Mesodermal cell (in vitro differentiated cells): ENCODE measurements at regions not wholly inside any gene's neighbourhood (a gene's known extent, or its start where the extent isn't known, plus 50 kb on each side); places are given as distances from the start of the nearest gene placed in this dataset.

Source experiments
- H3K27ac ChIP-seq: 2 replicates; pipeline ENCODE4 v1.7.0; 2013; ENCODE audit warnings: mild to moderate bottlenecking, low read depth, low read length, moderate library complexity; ENCODE audit not compliant: severe bottlenecking
- H3K36me3 ChIP-seq: 2 replicates; pipeline ENCODE4 v1.7.1; 2013; ENCODE audit warnings: mild to moderate bottlenecking, low read length, moderate library complexity; ENCODE audit not compliant: control insufficient read depth, insufficient read depth
- H3K4me1 ChIP-seq: one replicate; pipeline ENCODE4 v1.7.1; 2013; ENCODE audit warnings: mild to moderate bottlenecking, low read length; ENCODE audit not compliant: insufficient read depth, control insufficient read depth, poor library complexity, severe bottlenecking
- H3K4me3 ChIP-seq: 2 replicates; pipeline ENCODE4 v1.7.0; 2013; ENCODE audit warnings: low read length, control low read depth, mild to moderate bottlenecking; ENCODE audit not compliant: insufficient read depth, poor library complexity, severe bottlenecking; ENCODE audit errors: extremely low read depth
- H3K9me3 ChIP-seq: 2 replicates; pipeline ENCODE4 v1.7.1; 2013; ENCODE audit warnings: mild to moderate bottlenecking, low read length, moderate library complexity; ENCODE audit not compliant: control insufficient read depth
- WGBS, 2 experiments: methylation state at CpG; one replicate each; pipeline ENCODE4 v1.1.5; 2013; ENCODE audit warnings: missing lambda C conversion rate in 2 of 2; ENCODE audit not compliant: insufficient coverage in 2 of 2; 5-methylcytosine and 5-hydroxymethylcytosine counted together

DNA sequence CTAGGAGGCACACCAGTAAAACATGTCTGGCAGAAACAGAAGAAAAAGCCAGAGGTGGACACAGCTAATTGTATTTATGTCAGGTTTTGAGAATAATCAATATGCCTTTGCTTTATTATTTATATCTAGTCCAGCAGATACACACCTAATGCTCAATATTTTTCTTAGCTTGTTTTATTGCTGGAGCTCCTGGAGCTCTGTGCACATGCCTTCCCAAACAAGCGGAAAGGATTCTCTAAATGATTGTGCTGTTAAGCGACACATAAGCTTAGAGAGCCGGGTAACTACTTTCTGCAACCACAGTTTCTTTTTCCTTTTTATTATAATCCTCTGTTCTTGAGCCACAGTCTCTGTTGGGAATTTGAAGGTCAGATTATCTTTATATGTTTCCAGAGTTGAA, 177.3 kb upstream of the ST6GAL2 start:
- H3K9me3 ChIP-seq: no peaks in the 10 kb centered on the region
- WGBS, 2 experiments: no CpG with 5 or more reads among the region's 3 CpGs
- no peaks in the 10 kb centered on the region for H3K4me1 ChIP-seq
- H3K4me3 ChIP-seq: no peak overlapping the region
- no peaks in the 10 kb centered on the region for H3K36me3 ChIP-seq
- no peak overlapping the region for H3K27ac ChIP-seq

DNA sequence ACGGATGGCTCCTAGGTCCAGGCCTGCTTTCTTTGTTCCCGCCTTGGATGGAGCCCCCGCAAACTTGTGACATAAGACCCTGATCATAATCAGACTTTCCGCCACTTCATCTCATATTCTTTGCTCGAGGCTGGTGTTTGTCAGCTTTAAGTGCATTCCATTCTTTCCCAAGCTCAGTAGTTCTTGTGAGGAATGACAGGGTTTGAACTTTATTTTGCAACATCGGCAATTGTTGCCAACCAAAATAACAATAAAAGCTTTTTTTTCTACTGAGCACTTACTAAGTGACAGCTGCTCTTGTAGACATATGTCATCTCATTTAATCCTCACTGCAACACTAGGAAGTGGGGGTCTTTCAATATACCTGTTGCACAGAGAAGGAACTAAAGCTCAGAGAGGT, 178.8 kb upstream of the ST6GAL2 start:
- 85 to 91% methylated on average over 2 to 3 of the region's 6 CpGs for WGBS, 2 experiments

DNA sequence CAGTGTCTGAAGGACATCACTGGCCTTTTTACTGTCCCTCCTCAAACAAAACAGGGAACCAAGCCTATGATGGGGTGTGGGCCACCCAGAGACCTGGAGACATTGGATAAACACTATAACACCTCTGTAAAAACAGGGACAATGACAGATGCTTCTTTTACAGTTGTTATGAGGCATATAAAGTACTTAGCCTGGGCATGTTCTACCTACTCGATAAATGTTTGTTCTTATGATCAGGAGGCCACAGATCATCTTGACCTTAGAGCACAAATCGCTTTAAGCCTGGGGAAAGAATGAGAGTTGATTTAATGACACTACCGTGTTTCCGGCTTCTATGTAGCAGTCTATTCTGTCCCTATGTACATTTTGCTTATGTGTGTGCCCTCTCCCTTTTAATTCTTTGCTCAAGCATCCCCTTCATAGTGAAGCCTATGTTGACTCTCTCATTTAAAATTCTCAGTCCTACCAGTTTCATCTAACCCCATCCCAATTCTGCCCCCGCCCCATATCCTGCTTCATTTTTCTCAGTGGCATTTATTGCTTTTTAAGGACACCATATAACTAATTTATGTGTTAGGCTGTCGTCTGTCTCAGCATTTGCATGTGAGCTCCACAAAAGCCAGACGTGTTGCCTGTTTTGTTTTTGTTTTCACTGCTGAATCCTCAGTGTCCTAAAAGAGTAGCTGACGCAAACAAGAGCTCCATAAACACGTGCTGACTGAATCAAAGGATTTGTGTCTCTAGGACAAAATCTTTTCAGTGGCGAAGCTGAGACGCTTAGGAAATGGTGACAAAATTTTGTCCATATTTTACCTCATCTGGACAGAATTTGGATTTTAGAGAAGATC, 182.3 kb upstream of the ST6GAL2 start:
- H3K27ac ChIP-seq: no peak overlapping the region
- H3K9me3 ChIP-seq: no peaks in the 10 kb centered on the region
- no peaks in the 10 kb centered on the region for H3K36me3 ChIP-seq
- H3K4me1 ChIP-seq: no peaks in the 10 kb centered on the region
- no peak overlapping the region for H3K4me3 ChIP-seq
- 88 to 92% methylated on average over 6 to 9 of the region's 11 CpGs for WGBS, 2 experiments

More for the DNA sequence above, 178.8 kb upstream of the ST6GAL2 start:
- H3K27ac ChIP-seq: no peak overlapping the region
- no peaks in the 10 kb centered on the region for H3K9me3 ChIP-seq
- H3K36me3 ChIP-seq: no peaks in the 10 kb centered on the region
- H3K4me1 ChIP-seq: no peaks in the 10 kb centered on the region
- H3K4me3 ChIP-seq: no peak overlapping the region

DNA sequence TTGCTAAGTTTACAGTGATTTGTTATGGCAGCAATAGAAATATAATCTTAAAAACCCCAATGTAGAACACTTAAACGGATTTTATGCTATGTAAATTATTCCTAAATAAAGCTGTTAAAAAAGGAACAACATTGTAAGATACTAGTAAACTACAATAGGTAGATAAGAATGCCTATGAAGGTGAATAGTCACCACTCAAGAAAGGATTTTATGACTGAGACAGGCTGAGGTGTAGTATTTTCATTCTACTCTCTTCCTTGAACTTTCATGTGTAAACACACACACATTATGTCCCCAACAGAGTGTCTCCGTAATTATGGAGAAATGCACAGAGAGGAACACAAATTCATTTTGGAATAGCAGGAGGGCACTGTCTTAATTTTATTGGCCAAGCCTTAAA, 183.9 kb upstream of the ST6GAL2 start:
- WGBS, 2 experiments: no CpG with 5 or more reads among the region's 2 CpGs
- Histone ChIP-seq H3K4me3 (no peak overlapping the region), H3K36me3 (no peaks in the 10 kb centered on the region)

DNA sequence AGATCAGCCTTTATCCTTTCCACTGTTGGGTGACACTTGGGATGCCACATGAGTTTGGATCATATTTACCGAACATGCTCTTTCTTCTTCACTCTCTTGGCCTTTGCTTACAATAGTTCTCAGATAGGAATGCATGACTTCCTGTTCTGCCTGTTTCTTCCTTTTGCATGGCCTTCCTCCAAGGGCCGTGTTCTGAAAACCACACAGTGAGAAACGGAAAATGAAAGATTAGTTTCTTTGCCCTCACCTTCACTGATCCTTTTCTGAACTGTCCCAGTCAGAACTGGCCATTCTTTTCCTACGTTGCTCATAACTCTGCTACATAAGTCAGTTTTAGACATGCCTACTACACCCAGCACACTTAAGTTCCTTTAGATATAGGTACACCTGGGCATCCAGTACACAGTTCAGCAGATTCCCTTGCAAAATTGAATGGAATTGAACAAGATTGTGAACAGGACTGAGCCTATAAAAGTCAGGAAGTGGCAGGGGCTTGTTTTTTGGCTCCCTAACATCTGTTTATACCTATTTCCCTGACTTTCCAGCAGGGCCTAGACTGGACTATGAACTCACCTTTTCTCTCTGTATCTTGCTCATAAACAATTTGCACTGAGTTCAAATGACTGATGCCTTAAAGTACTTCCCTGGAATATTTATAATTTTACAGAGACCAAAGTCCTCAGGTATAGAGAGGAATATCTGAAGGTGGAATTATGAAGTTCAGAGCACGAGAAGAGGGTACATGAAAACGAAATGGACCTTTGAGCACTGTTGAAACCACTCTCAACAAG, 186.4 kb upstream of the ST6GAL2 start:
- Histone ChIP-seq H3K27ac (no peak overlapping the region), H3K4me1 (no peaks in the 10 kb centered on the region), H3K9me3 (no peaks in the 10 kb centered on the region), H3K36me3 (no peaks in the 10 kb centered on the region), H3K4me3 (no peak overlapping the region)
- WGBS, 2 experiments: 92 to 94% methylated on average over 4 to 5 of the region's 6 CpGs

More for the DNA sequence above, 183.9 kb upstream of the ST6GAL2 start:
- no peaks in the 10 kb centered on the region for H3K9me3 ChIP-seq
- H3K27ac ChIP-seq: no peak overlapping the region
- H3K4me1 ChIP-seq: no peaks in the 10 kb centered on the region

DNA sequence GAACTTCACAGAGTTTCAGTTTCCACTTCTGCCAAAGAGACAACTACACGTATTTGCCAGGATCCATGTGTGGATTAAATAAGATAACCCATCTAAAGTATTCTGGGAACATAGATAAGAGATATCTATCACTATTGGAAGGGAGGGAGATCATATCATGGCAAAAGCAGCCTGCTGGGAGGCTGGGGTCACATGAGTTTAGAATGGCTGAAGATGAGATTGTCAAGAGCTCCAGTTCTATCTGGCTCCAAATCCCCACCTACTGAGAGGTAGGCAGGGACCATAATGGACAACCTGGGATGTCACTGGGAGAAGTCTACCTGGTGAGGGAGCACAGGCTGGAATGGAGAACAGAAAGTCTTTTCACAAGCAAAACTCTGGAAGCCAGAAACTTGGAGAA, 192.6 kb upstream of the ST6GAL2 start:
- WGBS, 2 experiments: no CpG with 5 or more reads among the region's 1 CpG
- H3K4me3 ChIP-seq: no peak overlapping the region

DNA sequence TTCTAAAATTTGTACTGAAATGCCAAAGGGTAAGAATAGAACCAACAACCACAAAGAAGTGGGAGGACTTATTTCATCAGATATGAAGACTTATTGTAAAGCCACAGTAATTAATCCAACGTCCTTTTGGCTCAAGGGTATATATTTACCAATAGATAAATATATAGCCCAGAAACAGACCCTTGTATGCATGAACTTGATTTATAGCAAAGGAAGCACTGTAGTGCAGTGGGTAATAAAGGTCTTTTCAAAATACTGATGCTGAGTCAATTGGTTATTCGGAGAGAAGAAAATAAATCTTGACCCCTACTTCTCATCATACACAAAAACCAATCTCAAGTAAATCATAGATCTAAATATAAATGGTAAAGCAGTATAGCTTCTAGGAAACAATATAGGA, 200.5 kb upstream of the ST6GAL2 start:
- no peak overlapping the region for H3K4me3 ChIP-seq
- H3K9me3 ChIP-seq: no peaks in the 10 kb centered on the region
- H3K36me3 ChIP-seq: no peaks in the 10 kb centered on the region
- WGBS, 2 experiments: no CpG with 5 or more reads among the region's 2 CpGs
- H3K4me1 ChIP-seq: no peaks in the 10 kb centered on the region
- no peak overlapping the region for H3K27ac ChIP-seq

More for the DNA sequence above, 192.6 kb upstream of the ST6GAL2 start:
- H3K27ac ChIP-seq: no peak overlapping the region
- H3K4me1 ChIP-seq: no peaks in the 10 kb centered on the region
- no peaks in the 10 kb centered on the region for H3K9me3 ChIP-seq
- no peaks in the 10 kb centered on the region for H3K36me3 ChIP-seq

DNA sequence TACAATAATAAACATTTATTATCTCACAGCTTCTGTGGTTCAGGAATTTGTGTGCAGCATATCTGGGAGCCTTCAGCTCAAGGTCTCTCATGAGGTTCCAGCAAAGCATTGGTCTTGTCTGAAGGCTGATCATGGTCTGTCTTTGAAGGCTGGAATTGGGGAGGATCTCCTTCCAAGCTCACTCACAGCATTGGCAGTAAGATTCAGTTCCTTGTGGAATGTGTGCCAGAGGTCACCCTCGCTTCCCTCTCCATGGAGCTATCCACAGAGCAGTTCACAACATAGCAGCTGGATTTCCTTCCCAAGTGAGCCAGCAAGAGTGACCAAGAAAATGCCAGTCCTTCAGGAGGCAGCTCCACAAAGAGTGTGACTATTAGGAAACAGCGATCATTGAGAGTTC, 202.2 kb upstream of the ST6GAL2 start:
- no peak overlapping the region for H3K4me3 ChIP-seq
- no peaks in the 10 kb centered on the region for H3K4me1 ChIP-seq
- 93 to 100% methylated on average over 1 to 2 of the region's 2 CpGs for WGBS, 2 experiments
- no peaks in the 10 kb centered on the region for H3K9me3 ChIP-seq
- H3K27ac ChIP-seq: no peak overlapping the region
- H3K36me3 ChIP-seq: no peaks in the 10 kb centered on the region

DNA sequence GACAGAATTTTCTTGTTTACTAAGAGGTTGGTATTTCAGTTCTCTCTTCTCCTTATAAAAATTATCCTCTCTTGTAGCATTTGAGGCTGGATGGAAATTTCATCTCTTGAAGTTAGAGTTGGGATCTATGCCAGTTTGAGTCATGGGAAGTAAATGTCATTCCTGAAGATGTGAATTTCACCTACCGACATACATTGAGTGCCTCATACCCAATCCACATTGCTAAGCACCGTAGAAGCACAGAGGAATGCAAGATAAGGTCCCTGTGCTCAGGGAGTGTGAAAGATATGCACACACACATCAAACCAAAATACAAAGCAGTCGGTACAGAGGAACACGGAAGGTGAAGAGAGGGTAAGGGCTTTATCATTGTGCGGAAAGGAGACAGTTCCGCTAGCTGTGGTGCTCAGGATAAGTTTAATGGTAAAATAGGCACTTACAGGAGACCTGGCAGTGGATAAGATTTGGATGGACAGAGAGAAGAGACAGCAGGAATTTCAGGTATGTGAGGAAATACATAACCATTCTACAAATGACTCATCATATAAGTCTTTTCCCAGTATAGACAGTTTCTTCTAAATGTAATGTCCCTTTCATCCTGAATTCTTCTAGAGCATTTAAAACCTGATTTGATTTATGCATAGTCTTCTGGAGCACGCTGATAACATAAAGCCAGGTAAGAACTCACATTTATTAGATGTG, 205.3 kb upstream of the ST6GAL2 start:
- Histone ChIP-seq H3K9me3 (no peaks in the 10 kb centered on the region), H3K36me3 (no peaks in the 10 kb centered on the region), H3K4me3 (no peak overlapping the region), H3K4me1 (no peaks in the 10 kb centered on the region), H3K27ac (peak overlapping the region; percentile 62)
- WGBS, 2 experiments: 92 to 100% methylated on average over 1 to 4 of the region's 7 CpGs

DNA sequence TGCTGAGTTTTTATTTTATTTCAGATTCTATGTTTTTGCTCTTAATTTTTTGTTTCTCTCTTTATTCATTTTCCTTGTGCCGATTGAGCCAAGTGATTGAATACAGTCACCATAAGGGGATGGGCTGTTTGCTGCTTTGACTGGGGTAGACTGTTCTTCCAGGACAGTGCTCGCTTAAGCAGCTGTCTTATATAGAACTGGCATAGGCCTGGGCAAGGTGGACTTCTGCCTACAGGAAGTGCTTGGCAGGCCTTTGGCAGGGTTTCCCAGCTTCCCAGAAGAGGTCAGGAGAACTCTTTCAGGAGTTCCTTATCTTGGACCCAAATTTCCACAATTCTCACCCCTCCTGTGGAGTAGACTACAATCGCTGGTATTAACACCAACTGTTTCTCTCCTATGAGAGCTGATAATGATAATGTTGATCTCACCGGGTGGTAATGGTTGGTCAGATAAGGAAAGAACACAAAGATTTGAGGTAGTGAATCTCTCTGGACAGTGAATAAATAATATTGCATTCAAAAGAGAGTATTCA, 207.5 kb upstream of the ST6GAL2 start:
- H3K9me3 ChIP-seq: no peaks in the 10 kb centered on the region
- H3K4me1 ChIP-seq: no peaks in the 10 kb centered on the region
- H3K36me3 ChIP-seq: no peaks in the 10 kb centered on the region
- H3K4me3 ChIP-seq: no peak overlapping the region
- no peak overlapping the region for H3K27ac ChIP-seq
- WGBS, 2 experiments: 94 to 100% methylated on average over 1 to 2 of the region's 4 CpGs
